SKM-1 treated with dmso at 0.1 percent for 144 hours (cell line): ENCODE measurements at regions not wholly inside any gene's neighbourhood (a gene's known extent, or its start where the extent isn't known, plus 50 kb on each side); places are given as distances from the start of the nearest gene placed in this dataset.

Source experiments
- DNase-seq: peaks from one replicate; lab custom pipeline; 2025; ENCODE audit not compliant: unreplicated experiment; lab: John Stamatoyannopoulos, UW

GRCh38 chr16:48950184-48950583 is 331.5 kb downstream of the CBLN1 start:
- no peak for DNase-seq

GRCh38 chr16:48949636-48950035 is 332.0 kb downstream of the CBLN1 start:
- no peak for DNase-seq

GRCh38 chr16:48948911-48949310 is 332.7 kb downstream of the CBLN1 start:
- no peak for DNase-seq

GRCh38 chr16:48947371-48947713 is 334.3 kb downstream of the CBLN1 start:
- no peak for DNase-seq

- DNase-seq: no peak
These were observed 334.8 kb downstream of the CBLN1 start for GRCh38 chr16:48946686-48947370.

- no peak for DNase-seq
These were observed 333.0 kb upstream of the N4BP1 start for GRCh38 chr16:48942996-48943395.

- DNase-seq: no peak
These were observed 326.8 kb upstream of the N4BP1 start for GRCh38 chr16:48936811-48937210.

- no peak for DNase-seq
These were observed 322.4 kb upstream of the N4BP1 start for GRCh38 chr16:48932216-48932855.

GRCh38 chr16:48930951-48931553 is 321.1 kb upstream of the N4BP1 start:
- DNase-seq: no peak

- no peak for DNase-seq
These were observed 309.8 kb upstream of the N4BP1 start for GRCh38 chr16:48919791-48920190.

GRCh38 chr16:48918520-48919258 is 308.7 kb upstream of the N4BP1 start:
- no peak for DNase-seq

- DNase-seq: no peak
These were observed 306.6 kb upstream of the N4BP1 start for GRCh38 chr16:48916566-48916965.

GRCh38 chr16:48914070-48914469 is 304.1 kb upstream of the N4BP1 start:
- DNase-seq: no peak

GRCh38 chr16:48913384-48913783 is 303.4 kb upstream of the N4BP1 start:
- no peak for DNase-seq

GRCh38 chr16:48912360-48912759 is 302.4 kb upstream of the N4BP1 start:
- DNase-seq: no peak

- no peak for DNase-seq
These were observed 301.7 kb upstream of the N4BP1 start for GRCh38 chr16:48911700-48912099.

GRCh38 chr16:48910214-48910613 is 300.2 kb upstream of the N4BP1 start:
- no peak for DNase-seq

- no peak for DNase-seq
These were observed 299.3 kb upstream of the N4BP1 start for GRCh38 chr16:48909231-48909630.

GRCh38 chr16:48907906-48908634 is 298.1 kb upstream of the N4BP1 start:
- DNase-seq: no peak

- no peak for DNase-seq
These were observed 295.9 kb upstream of the N4BP1 start for GRCh38 chr16:48905632-48906505.
